Transverse colon (tissue), 4 donors: ENCODE measurements at regions not wholly inside any gene's neighbourhood (a gene's known extent, or its start where the extent isn't known, plus 50 kb on each side); places are given as distances from the start of the nearest gene placed in this dataset.

Experiments used
- DNase-seq: peaks from one replicate; pipeline ENCODE4 v3.0.0-alpha.2; 2019
- H3K27ac ChIP-seq, 4 donors: fragments of 200-600 bp; sonication (generic); 2 replicates each; pipeline ENCODE4 v1.5.1; 2016 to 2018; ENCODE audit warnings: inconsistent platforms in 4 of 4
- H3K27me3 ChIP-seq: fragments of 200-600 bp; sonication (generic); 2 replicates; pipeline ENCODE4 v1.5.1; 2017; ENCODE audit warnings: inconsistent platforms
- H3K36me3 ChIP-seq, 4 donors: fragments of 200-600 bp; sonication (generic); 2 replicates each; pipeline ENCODE4 v1.5.1; 2017 to 2019; ENCODE audit warnings: inconsistent platforms in 4 of 4
- H3K4me1 ChIP-seq, 4 donors: fragments of 200-600 bp; sonication (generic); 2 replicates each; pipeline ENCODE4 v1.5.1; 2017 to 2020; ENCODE audit warnings: inconsistent platforms in 4 of 4
- H3K4me3 ChIP-seq, 4 donors: fragments of 200-600 bp; sonication (generic); 1 replicate in 1 of 4; 2 replicates in 3 of 4; pipeline versions ENCODE4 v1.5.1 to v1.6.1; 2017 to 2019; ENCODE audit warnings: inconsistent platforms in 4 of 4
- H3K9me3 ChIP-seq, 2 donors: fragments of 200-600 bp; sonication (generic); 2 replicates each; pipeline ENCODE4 v1.5.1; 2017 to 2019; ENCODE audit warnings: inconsistent platforms in 2 of 2
- CTCF ChIP-seq, 5 experiments: fragments of 200-600 bp in 3 of 5; fragments of 450-650 bp in 2 of 5; sonication (generic) in 3 of 5; IDR thresholded peaks; 1 replicate in 2 of 5; 2 replicates in 3 of 5; pipeline ENCODE4 v1.5.1; 2016 to 2017; ENCODE audit warnings: antibody characterized with exemption in 5 of 5, inconsistent platforms in 3 of 5, mild to moderate bottlenecking in 2 of 5, moderate library complexity in 1 of 5
- EP300 ChIP-seq: sonication (generic); formaldehyde crosslinking; IDR thresholded peaks from one replicate; pipeline ENCODE4 v1.6.1; 2017; ENCODE audit warnings: antibody characterized with exemption, low read depth
- POLR2A ChIP-seq: fragments of 450-650 bp; IDR thresholded peaks from one replicate; pipeline ENCODE4 v1.6.1; 2016; ENCODE audit warnings: antibody characterized with exemption, mild to moderate bottlenecking, moderate library complexity
- POLR2AphosphoS5 ChIP-seq, 3 donors: sonication (generic); formaldehyde crosslinking; IDR thresholded peaks; one replicate each; pipeline ENCODE4 v1.6.1; 2016; ENCODE audit warnings: antibody characterized with exemption in 3 of 3
- WGBS, 2 donors: methylation state at CpG; one replicate each; pipeline ENCODE4 v1.1.5; 2018; ENCODE audit warnings: low coverage in 1 of 2; 5-methylcytosine and 5-hydroxymethylcytosine counted together
- in situ Hi-C, 4 donors: fragments of 200-750 bp; cut with MboI; loops; one replicate each; pipeline versions ENCODE4 v1.15.0 to v1.15.1; 2017; ENCODE audit warnings: low sequenced_read_pairs in 3 of 4, low pct_ligation_motif_present in 1 of 4, low pct_unique_long_range_greater_than_20kb in 1 of 4
- intact Hi-C: fragments of 100-400 bp; cut with DNase I; formaldehyde crosslinking; loops from one replicate; pipeline ENCODE4 v1.15.1; 2023; ENCODE audit warnings: low total_unique reads

GRCh38 chr2:34379586-34379985, 780.5 kb upstream of the FAM98A start:
- no peaks in the 10 kb centered on the region for H3K36me3 ChIP-seq
- H3K9me3 ChIP-seq = no peaks in the 10 kb centered on the region
- intact Hi-C loops = no loop called here
- no peak overlapping the region for H3K4me3 ChIP-seq
- no peak overlapping the region for H3K27ac ChIP-seq
- H3K27me3 ChIP-seq = no peaks in the 10 kb centered on the region
- no peaks in the 10 kb centered on the region for H3K4me1 ChIP-seq
- no peak for DNase-seq
- TF ChIP-seq POLR2AphosphoS5 (IDR thresholded peaks at IDR 0.05) (no peak), EP300 (no peak), POLR2A (no peak), CTCF (IDR thresholded peaks at IDR 0.05) (no peak)
- in situ Hi-C loops = no loop called here
- 25 to 49% methylated on average over 2 of the region's 2 CpGs for WGBS, 2 donors

GRCh38 chr2:34373586-34374233, 774.6 kb upstream of the FAM98A start:
- no peaks in the 10 kb centered on the region for H3K36me3 ChIP-seq
- H3K4me1 ChIP-seq = no peaks in the 10 kb centered on the region
- no peaks in the 10 kb centered on the region for H3K27me3 ChIP-seq
- intact Hi-C loops (no loop called here), in situ Hi-C loops (no loop called here)
- no peak overlapping the region for H3K4me3 ChIP-seq
- TF ChIP-seq EP300 = no peak
- TF ChIP-seq CTCF (IDR thresholded peaks at IDR 0.05) = no peak
- no peak for TF ChIP-seq POLR2AphosphoS5 (IDR thresholded peaks at IDR 0.05)
- TF ChIP-seq POLR2A = no peak
- no peak overlapping the region for H3K27ac ChIP-seq
- no peaks in the 10 kb centered on the region for H3K9me3 ChIP-seq
- DNase-seq = no peak
- WGBS, 2 donors = 45 to 48% methylated on average over 4 of the region's 4 CpGs

GRCh38 chr2:34372967-34373366, 773.9 kb upstream of the FAM98A start:
- in situ Hi-C loops (no loop called here), intact Hi-C loops (no loop called here)
- Histone ChIP-seq H3K4me1 (no peaks in the 10 kb centered on the region), H3K27ac (no peak overlapping the region), H3K36me3 (no peaks in the 10 kb centered on the region), H3K4me3 (no peak overlapping the region), H3K27me3 (no peaks in the 10 kb centered on the region), H3K9me3 (no peaks in the 10 kb centered on the region)
- DNase-seq = no peak
- 40 to 53% methylated on average over 2 of the region's 2 CpGs for WGBS, 2 donors
- TF ChIP-seq POLR2A = no peak
- no peak for TF ChIP-seq POLR2AphosphoS5 (IDR thresholded peaks at IDR 0.05)

DNA sequence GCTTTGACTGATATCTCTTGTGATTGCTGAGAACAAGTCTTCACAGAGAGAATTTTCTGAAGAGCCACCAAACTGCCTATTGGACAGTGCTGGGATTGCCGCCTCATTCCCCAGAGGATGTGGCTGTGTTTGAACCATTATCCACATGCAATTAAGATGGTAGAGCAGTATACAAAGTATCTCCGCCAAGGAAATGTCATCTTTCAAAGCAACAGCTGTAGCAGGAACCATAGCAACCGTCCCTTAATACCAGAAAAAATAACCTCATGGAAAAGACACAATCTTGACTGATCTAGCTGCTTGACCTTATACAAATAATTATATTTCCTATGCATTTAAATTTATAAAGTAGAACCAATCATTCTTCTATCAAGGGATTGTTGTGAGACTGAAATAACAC, 772.6 kb upstream of the FAM98A start:
- H3K36me3 ChIP-seq = no peaks in the 10 kb centered on the region
- in situ Hi-C loops = no loop called here
- no peaks in the 10 kb centered on the region for H3K4me1 ChIP-seq
- intact Hi-C loops = no loop called here
- DNase-seq = no peak
- no peak overlapping the region for H3K27ac ChIP-seq
- no peaks in the 10 kb centered on the region for H3K9me3 ChIP-seq
- TF ChIP-seq EP300 = no peak
- no peak for TF ChIP-seq CTCF (IDR thresholded peaks at IDR 0.05)
- TF ChIP-seq POLR2AphosphoS5 (IDR thresholded peaks at IDR 0.05) = no peak
- no peak for TF ChIP-seq POLR2A
- no peaks in the 10 kb centered on the region for H3K27me3 ChIP-seq
- WGBS, 2 donors = 80 to 96% methylated on average over 3 of the region's 3 CpGs
- no peak overlapping the region for H3K4me3 ChIP-seq

- Histone ChIP-seq H3K27me3 (no peaks in the 10 kb centered on the region), H3K4me3 (no peak overlapping the region), H3K9me3 (no peaks in the 10 kb centered on the region), H3K36me3 (no peaks in the 10 kb centered on the region), H3K27ac (no peak overlapping the region), H3K4me1 (no peaks in the 10 kb centered on the region)
- DNase-seq = no peak
- in situ Hi-C loops (no loop called here), intact Hi-C loops (no loop called here)
- no peak for TF ChIP-seq EP300
- no peak for TF ChIP-seq POLR2A
- TF ChIP-seq POLR2AphosphoS5 (IDR thresholded peaks at IDR 0.05) = no peak
- TF ChIP-seq CTCF (IDR thresholded peaks at IDR 0.05) = no peak
- WGBS, 2 donors = 47% methylated on average over 1 of the region's 1 CpG; no CpG with 5 or more reads in 1 of the 2 donors
Observed at GRCh38 chr2:34368304-34368703, 769.2 kb upstream of the FAM98A start.
